NB4 (cell line): ENCODE measurements at regions not wholly inside any gene's neighbourhood (a gene's known extent, or its start where the extent isn't known, plus 50 kb on each side); places are given as distances from the start of the nearest gene placed in this dataset.

Experiments
- DNase-seq: peaks from one replicate; pipeline ENCODE4 v3.0.0; 2010; ENCODE audit warnings: low read depth
- H3K4me3 ChIP-seq: one replicate; pipeline ENCODE4 v1.5.1; 2011; ENCODE audit warnings: mild to moderate bottlenecking, low read depth, low read length, moderate library complexity
- MYC ChIP-seq: IDR thresholded peaks from 2 replicates; pipeline ENCODE4 v1.6.1; 2011; ENCODE audit warnings: low read depth, low read length
- POLR2A ChIP-seq: IDR thresholded peaks from 2 replicates; pipeline ENCODE4 v1.6.1; 2011; ENCODE audit warnings: mild to moderate bottlenecking; ENCODE audit not compliant: insufficient read length; ENCODE audit errors: extremely low read depth
- TF ChIP-seq, protein P1 (sequence below): IDR thresholded peaks from 2 replicates; pipeline ENCODE4 v1.6.1; 2011; ENCODE audit warnings: low read depth, low read length
- TF ChIP-seq, protein P2 (sequence below): IDR thresholded peaks from one replicate; pipeline ENCODE4 v1.5.1; 2012; ENCODE audit warnings: low read depth, low read length

DNA sequence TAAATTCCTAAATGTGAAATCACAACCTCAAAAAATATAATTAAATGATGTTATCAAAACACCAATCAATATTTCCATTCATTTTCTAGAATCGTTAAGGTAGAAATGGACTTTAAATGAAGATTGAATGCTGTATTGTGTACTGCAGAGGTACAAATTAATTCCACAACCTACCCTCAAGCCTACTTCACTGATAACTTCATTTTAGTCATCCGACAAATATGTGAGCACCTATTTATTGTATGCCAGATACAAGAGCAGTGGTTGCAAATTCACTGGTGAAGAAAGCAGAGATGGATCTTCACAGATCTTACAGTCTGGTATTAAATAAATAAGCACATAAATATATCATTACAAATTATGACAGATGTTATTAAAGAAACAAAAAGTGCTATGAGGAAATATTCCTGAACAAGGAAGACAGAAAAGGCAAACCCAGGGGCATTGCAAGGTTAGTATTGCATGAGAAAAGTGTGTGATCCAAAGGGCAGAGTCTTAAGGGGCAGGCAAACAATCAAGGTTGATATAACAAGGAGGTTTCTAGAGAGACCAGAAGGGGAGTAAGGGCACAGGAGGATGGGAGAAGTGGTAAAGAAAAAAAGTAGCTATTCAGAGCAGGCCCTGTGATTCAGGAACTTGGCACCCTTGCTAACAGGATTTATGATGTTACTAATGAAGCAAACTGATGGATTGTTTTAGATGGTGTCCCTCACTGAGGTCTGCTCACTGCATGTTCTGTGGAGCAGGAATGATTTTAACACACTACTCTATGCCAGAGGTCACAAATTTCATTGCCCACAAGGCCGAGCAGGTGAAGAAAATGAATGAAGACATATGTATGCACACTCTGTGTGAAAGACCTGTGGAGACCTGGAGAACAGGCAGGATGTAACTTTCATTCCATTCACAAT, 128.0 kb upstream of the CCDC150 start:
- DNase-seq = no peak
- TF ChIP-seq, protein P1, sequence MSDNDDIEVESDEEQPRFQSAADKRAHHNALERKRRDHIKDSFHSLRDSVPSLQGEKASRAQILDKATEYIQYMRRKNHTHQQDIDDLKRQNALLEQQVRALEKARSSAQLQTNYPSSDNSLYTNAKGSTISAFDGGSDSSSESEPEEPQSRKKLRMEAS = no peak
- TF ChIP-seq MYC = no peak
- TF ChIP-seq, protein P2, sequence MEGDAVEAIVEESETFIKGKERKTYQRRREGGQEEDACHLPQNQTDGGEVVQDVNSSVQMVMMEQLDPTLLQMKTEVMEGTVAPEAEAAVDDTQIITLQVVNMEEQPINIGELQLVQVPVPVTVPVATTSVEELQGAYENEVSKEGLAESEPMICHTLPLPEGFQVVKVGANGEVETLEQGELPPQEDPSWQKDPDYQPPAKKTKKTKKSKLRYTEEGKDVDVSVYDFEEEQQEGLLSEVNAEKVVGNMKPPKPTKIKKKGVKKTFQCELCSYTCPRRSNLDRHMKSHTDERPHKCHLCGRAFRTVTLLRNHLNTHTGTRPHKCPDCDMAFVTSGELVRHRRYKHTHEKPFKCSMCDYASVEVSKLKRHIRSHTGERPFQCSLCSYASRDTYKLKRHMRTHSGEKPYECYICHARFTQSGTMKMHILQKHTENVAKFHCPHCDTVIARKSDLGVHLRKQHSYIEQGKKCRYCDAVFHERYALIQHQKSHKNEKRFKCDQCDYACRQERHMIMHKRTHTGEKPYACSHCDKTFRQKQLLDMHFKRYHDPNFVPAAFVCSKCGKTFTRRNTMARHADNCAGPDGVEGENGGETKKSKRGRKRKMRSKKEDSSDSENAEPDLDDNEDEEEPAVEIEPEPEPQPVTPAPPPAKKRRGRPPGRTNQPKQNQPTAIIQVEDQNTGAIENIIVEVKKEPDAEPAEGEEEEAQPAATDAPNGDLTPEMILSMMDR = no peak
- no peak for TF ChIP-seq POLR2A
- H3K4me3 ChIP-seq = no peak overlapping the region

DNA sequence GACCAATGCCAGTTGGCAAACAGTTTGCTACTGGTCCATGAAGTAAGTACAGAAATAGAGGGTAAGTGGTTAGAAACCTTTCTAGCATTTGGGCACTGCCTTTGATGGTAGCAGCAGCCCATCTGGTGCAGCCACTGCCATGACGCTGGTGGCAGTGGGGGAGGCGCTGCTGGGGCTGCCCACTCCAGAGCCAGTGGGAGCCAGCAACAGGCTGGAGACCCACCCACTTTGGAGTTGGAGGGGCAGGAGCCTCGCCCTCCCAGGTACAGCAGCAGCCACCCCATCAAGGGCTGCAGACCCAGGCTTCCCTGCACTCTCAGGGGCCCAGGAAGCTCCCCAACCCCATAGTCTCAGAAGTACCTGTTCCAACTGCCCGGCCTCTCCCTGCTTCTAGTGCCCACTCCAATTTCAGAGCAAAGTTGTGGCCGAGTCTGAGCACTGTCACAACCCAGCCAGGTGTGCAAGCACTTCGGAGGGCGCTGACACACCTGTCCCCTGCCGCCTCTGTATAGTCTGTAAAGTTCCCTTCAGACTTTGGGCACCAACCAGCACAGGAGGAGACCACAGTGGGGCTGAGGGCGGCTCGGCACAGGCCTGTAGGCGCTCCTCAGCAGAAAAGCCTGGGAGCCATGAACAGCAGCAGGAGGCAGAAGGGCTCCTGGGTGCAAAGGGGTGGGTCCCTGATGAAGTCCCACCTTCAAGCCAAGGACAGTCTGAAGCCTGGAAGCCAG, 125.6 kb upstream of the CCDC150 start:
- no peak for DNase-seq
- no peak overlapping the region for H3K4me3 ChIP-seq
- TF ChIP-seq MYC (no peak), POLR2A (no peak)
- TF ChIP-seq, protein P2 = no peak
- TF ChIP-seq, protein P1 = no peak

DNA sequence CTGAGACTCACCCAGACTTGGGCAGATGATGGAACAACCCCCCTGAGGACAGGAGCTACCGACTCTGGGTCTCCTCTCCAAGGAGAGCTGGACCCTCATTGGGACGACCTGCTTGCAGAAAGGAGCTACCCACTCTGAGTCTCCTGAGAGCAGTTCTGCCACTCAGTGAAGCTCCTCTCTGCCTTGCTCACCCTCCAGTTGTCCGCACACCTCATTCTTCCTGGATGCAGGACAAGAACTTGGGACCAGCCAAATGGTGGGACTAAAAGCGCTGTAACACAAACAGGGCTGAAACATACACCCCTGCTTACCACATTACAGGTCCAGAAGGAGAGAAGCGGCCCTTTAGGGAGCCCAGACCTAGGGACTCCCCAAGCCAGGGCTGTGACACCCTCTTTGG, 124.9 kb upstream of the CCDC150 start:
- DNase-seq = no peak
- H3K4me3 ChIP-seq = no peak overlapping the region
- TF ChIP-seq, protein P2 = no peak
- no peak for TF ChIP-seq POLR2A
- no peak for TF ChIP-seq MYC
- TF ChIP-seq, protein P1 = no peak

DNA sequence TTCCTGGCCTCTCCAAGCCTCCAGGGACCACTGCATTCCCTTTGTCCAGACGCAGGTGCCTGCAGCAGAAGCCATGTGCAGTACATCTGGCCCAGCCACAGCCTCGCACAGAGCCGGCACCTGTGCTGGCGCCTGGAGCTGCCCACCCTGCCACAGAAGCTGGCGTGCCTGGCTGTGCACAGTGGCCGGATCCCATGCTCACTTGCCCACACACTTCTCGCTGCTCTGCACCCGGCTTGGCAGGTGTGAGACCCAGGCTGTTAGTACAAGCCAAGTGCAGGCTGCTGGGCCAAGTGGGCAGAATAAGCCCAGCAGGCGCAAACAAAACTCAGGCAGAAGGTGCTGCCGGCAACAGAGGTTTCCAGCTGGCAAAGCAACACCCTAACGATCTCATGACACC, 124.5 kb upstream of the CCDC150 start:
- no peak overlapping the region for H3K4me3 ChIP-seq
- no peak for DNase-seq
- TF ChIP-seq POLR2A (no peak), MYC (no peak)
- TF ChIP-seq, protein P2 = no peak
- TF ChIP-seq, protein P1 = no peak

DNA sequence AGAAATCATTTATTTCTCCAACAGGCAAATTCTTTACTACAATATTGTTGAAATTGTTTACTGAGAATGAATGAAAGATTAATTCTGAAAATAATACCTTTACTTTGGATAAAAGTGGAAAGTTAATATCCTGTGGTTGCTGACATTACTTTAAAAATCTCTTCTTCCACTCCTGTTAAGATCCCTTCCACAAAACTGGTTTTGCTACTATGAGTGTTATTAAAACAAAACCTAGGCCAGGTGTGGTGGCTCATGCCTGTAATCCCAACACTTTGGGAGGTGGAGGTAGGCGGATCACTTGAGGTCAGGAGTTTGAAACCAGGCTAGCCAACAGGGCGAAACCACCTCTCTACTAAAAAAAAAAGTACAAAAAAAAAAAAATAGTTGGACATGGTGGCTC, 123.9 kb upstream of the CCDC150 start:
- DNase-seq = no peak
- H3K4me3 ChIP-seq = no peak overlapping the region
- TF ChIP-seq MYC (no peak), POLR2A (no peak)
- TF ChIP-seq, protein P2 = no peak
- TF ChIP-seq, protein P1 = no peak
